ENCODE measurements at regions not wholly inside any gene's neighbourhood (a gene's known extent, or its start where the extent isn't known, plus 50 kb on each side); places are given as distances from the start of the nearest gene placed in this dataset.

- TF ChIP-seq SP1 (IDR thresholded peaks at IDR 0.05; ENCODE audit: low read depth, low read length) (no peak), CHD7 (IDR thresholded peaks at IDR 0.05; ENCODE audit: insufficient replicate concordance, low read length) (no peak), CBX5 (IDR thresholded peaks at IDR 0.05; ENCODE audit: low read depth, low read length) (no peak), ATF3 (IDR thresholded peaks at IDR 0.05; ENCODE audit: insufficient read depth, low read depth, low read length) (no peak), SUZ12 (IDR thresholded peaks at IDR 0.05; ENCODE audit: low read length) (no peak), HDAC2 (IDR thresholded peaks at IDR 0.05; ENCODE audit: borderline replicate concordance in 1 of 2, low read depth in 2 of 2, low read length in 2 of 2) (no peak), SP2 (IDR thresholded peaks at IDR 0.05; ENCODE audit: low read length) (no peak)
These were observed 132.1 kb upstream of the SATB1 start (continued) for GRCh38 chr3:18557216-18557615.

Data from H1 (cell line).